GM18502 (cell line): ENCODE measurements at regions not wholly inside any gene's neighbourhood (a gene's known extent, or its start where the extent isn't known, plus 50 kb on each side); places are given as distances from the start of the nearest gene placed in this dataset.
"Not testable (repeated sequence)": the region's sequence is repeated elsewhere in the genome, so short reads cannot be mapped to it uniquely, and the experiment has no call there.

Experiments
- ATAC-seq: cut with Tn5 transposase; IDR thresholded peaks from one replicate; pipeline ENCODE4 v1.9.1; 2021; ENCODE audit warnings: mild to moderate bottlenecking; ENCODE audit not compliant: unreplicated experiment, poor library complexity

- no peak for ATAC-seq
These were observed 314.8 kb downstream of the BCHE start for GRCh38 chr3:165522386-165522785.

GRCh38 chr3:165521131-165521871 is 315.9 kb downstream of the BCHE start:
- no peak for ATAC-seq

GRCh38 chr3:165519687-165520086 is 317.5 kb downstream of the BCHE start:
- no peak for ATAC-seq

- no peak for ATAC-seq
These were observed 318.9 kb downstream of the BCHE start for GRCh38 chr3:165518346-165518745.

- ATAC-seq = no peak
These were observed 317.8 kb upstream of the SLITRK3 start for GRCh38 chr3:165513715-165514701.

- ATAC-seq = no peak
These were observed 311.4 kb upstream of the SLITRK3 start for GRCh38 chr3:165507576-165507975.

- no peak for ATAC-seq
These were observed 310.9 kb upstream of the SLITRK3 start for GRCh38 chr3:165507060-165507459.

- no peak for ATAC-seq
These were observed 309.5 kb upstream of the SLITRK3 start for GRCh38 chr3:165505657-165506056.

GRCh38 chr3:165504554-165504953 is 308.4 kb upstream of the SLITRK3 start:
- no peak for ATAC-seq

GRCh38 chr3:165503825-165504224 is 307.6 kb upstream of the SLITRK3 start:
- no peak for ATAC-seq

- no peak for ATAC-seq
These were observed 307.2 kb upstream of the SLITRK3 start for GRCh38 chr3:165503346-165503745.

GRCh38 chr3:165502707-165503106 is 306.5 kb upstream of the SLITRK3 start:
- no peak for ATAC-seq

GRCh38 chr3:165498742-165499141 is 302.6 kb upstream of the SLITRK3 start:
- ATAC-seq = not testable (repeated sequence)

- no peak for ATAC-seq
These were observed 295.3 kb upstream of the SLITRK3 start for GRCh38 chr3:165491487-165491886.

- ATAC-seq = no peak
These were observed 280.3 kb upstream of the SLITRK3 start for GRCh38 chr3:165476399-165477060.

- ATAC-seq = no peak
These were observed 270.7 kb upstream of the SLITRK3 start for GRCh38 chr3:165466856-165467255.

GRCh38 chr3:165464736-165465135 is 268.6 kb upstream of the SLITRK3 start:
- ATAC-seq = no peak

- no peak for ATAC-seq
These were observed 267.3 kb upstream of the SLITRK3 start for GRCh38 chr3:165463531-165463930.

- no peak for ATAC-seq
These were observed 266.6 kb upstream of the SLITRK3 start for GRCh38 chr3:165462636-165463334.
